NB4 (cell line): ENCODE measurements at regions not wholly inside any gene's neighbourhood (a gene's known extent, or its start where the extent isn't known, plus 50 kb on each side); places are given as distances from the start of the nearest gene placed in this dataset.

Experiments used
- POLR2A ChIP-seq: IDR thresholded peaks from 2 replicates; pipeline ENCODE4 v1.6.1; 2011; ENCODE audit warnings: mild to moderate bottlenecking; ENCODE audit not compliant: insufficient read length; ENCODE audit errors: extremely low read depth
- TF ChIP-seq, protein P1 (sequence below): IDR thresholded peaks from one replicate; pipeline ENCODE4 v1.5.1; 2012; ENCODE audit warnings: low read depth, low read length
- TF ChIP-seq, protein P2 (sequence below): IDR thresholded peaks from 2 replicates; pipeline ENCODE4 v1.6.1; 2011; ENCODE audit warnings: low read depth, low read length

DNA sequence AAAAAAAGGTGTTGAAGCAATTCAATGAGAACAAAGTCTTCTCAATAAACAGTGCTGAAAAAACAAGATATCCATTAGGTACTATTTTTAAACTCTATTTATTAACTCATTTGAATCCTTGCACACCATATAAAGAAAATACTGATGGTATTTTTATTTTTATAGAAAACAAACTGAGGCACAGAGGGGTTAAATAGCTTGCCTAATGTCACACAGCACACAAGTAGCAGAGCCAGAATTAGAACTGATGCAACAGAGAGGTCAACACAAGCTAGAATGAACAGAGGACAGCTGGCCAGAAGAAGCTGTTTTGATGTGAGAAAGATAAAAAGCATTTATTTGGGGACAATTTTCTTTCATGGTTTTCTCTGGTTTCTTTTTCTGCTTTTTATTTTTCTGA lies 99.4 kb upstream of the RGPD4 start:
- TF ChIP-seq, protein P1, sequence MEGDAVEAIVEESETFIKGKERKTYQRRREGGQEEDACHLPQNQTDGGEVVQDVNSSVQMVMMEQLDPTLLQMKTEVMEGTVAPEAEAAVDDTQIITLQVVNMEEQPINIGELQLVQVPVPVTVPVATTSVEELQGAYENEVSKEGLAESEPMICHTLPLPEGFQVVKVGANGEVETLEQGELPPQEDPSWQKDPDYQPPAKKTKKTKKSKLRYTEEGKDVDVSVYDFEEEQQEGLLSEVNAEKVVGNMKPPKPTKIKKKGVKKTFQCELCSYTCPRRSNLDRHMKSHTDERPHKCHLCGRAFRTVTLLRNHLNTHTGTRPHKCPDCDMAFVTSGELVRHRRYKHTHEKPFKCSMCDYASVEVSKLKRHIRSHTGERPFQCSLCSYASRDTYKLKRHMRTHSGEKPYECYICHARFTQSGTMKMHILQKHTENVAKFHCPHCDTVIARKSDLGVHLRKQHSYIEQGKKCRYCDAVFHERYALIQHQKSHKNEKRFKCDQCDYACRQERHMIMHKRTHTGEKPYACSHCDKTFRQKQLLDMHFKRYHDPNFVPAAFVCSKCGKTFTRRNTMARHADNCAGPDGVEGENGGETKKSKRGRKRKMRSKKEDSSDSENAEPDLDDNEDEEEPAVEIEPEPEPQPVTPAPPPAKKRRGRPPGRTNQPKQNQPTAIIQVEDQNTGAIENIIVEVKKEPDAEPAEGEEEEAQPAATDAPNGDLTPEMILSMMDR: no peak
- no peak for TF ChIP-seq POLR2A
- TF ChIP-seq, protein P2, sequence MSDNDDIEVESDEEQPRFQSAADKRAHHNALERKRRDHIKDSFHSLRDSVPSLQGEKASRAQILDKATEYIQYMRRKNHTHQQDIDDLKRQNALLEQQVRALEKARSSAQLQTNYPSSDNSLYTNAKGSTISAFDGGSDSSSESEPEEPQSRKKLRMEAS: no peak
